ENCODE measurements at regions not wholly inside any gene's neighbourhood (a gene's known extent, or its start where the extent isn't known, plus 50 kb on each side); places are given as distances from the start of the nearest gene placed in this dataset.

DNA sequence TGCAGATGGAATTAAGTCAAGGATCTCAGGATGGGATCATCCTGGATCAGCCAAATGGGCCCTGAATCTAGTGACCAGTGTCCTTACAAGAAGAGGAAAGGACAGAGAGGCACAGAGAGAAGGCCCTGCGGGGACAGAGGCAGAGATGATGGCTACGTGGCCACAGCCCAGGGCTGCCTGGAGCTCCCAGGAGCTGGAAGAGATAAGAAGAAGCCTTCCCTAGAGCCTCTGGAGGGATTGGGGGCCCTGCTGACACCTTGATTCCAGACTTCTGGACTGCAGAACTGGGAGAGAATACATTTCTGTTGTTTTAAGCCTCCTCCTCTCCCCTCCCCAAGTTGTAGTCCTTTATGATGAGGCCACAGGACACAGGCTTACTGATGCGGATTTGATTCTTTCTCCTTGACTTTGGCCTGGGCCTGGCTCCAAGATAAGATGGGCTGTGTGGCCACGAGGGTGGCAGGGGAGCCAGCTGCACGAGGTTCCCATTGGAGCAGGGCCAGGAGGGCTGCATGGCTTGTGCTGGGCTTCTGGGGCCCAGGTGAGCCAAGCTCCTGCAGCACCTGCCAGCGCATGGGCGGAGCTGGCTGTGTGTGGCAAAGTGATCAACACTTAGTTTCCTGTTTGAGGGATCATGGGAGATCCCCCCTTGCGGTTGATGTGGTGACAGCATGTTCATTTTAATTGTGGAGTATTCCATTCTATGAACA, 146.1 kb downstream of the IRF8 start:
- Histone ChIP-seq H3K27ac (no peak overlapping the region), H3K4me3 (no peak overlapping the region), H3K27me3 (no peaks in the 10 kb centered on the region), H3K9me3 (no peaks in the 10 kb centered on the region), H3K4me1 (no peaks in the 10 kb centered on the region), H3K36me3 (no peaks in the 10 kb centered on the region)
- 33% methylated on average over 2 of the region's 8 CpGs for WGBS (ENCODE audit: insufficient coverage, low coverage, low lambda C conversion rate, missing lambda C conversion rate)
- ATAC-seq (no peak), DNase-seq (no peak)
- no peak for TF ChIP-seq POLR2A (IDR thresholded peaks at IDR 0.05)
- TF ChIP-seq CTCF (IDR thresholded peaks at IDR 0.05), result no peak
- intact Hi-C loops (cut with DNase I), result no loop called here

GRCh38 chr16:86045591-86045971, 146.6 kb downstream of the IRF8 start:
- no peak overlapping the region for H3K27ac ChIP-seq
- H3K27me3 ChIP-seq, result no peaks in the 10 kb centered on the region
- no peak for ATAC-seq
- intact Hi-C loops (cut with DNase I), result no loop called here
- H3K36me3 ChIP-seq, result no peaks in the 10 kb centered on the region
- whole genome bisulfite sequencing (ENCODE audit: insufficient coverage, low coverage, low lambda C conversion rate, missing lambda C conversion rate), result 87% methylated on average over 5 of the region's 8 CpGs
- no peak for DNase-seq
- no peak for TF ChIP-seq POLR2A (IDR thresholded peaks at IDR 0.05)
- TF ChIP-seq CTCF (IDR thresholded peaks at IDR 0.05), result no peak
- H3K4me3 ChIP-seq, result no peak overlapping the region
- H3K9me3 ChIP-seq, result no peaks in the 10 kb centered on the region
- H3K4me1 ChIP-seq, result no peaks in the 10 kb centered on the region

- no peak for DNase-seq
- intact Hi-C loops (cut with DNase I), result no loop called here
- no peaks in the 10 kb centered on the region for H3K27me3 ChIP-seq
- H3K4me3 ChIP-seq, result no peak overlapping the region
- no peaks in the 10 kb centered on the region for H3K36me3 ChIP-seq
- TF ChIP-seq CTCF (IDR thresholded peaks at IDR 0.05) (no peak), POLR2A (IDR thresholded peaks at IDR 0.05) (no peak)
- no peaks in the 10 kb centered on the region for H3K4me1 ChIP-seq
- no peak overlapping the region for H3K27ac ChIP-seq
- no peaks in the 10 kb centered on the region for H3K9me3 ChIP-seq
- whole genome bisulfite sequencing (ENCODE audit: insufficient coverage, low coverage, low lambda C conversion rate, missing lambda C conversion rate), result 32% methylated on average over 2 of the region's 6 CpGs
- no peak for ATAC-seq
Measured at GRCh38 chr16:86046026-86046425, 147.1 kb downstream of the IRF8 start.

DNA sequence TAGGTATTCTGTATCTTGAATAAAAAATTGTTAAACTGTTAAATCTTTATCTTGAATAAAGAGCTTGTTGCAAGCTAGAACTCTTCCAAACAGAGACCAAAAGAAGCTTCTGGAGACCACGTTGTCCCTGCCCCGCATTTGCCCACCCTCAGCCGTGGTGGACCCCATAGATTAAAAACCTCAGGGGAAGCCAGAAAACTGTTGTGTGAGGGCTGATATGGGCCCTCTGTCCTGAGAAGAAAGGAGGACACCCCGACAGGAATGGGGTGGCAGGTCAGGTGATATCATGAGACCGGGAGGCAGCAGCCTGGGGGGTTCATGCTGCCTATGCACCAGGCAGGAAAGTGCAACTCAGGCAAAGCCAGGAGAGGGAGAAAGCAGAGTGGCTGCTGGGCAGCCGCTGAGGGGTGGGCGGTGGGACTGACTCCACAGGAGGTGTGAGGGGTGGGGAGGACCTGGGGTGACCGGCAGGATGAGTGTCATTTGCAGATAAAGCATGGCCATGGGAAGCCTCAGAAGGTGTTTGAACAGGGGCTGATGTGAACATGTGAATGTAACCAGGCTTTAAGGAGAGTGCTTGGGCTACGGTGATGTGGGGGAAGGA, 147.8 kb downstream of the IRF8 start:
- intact Hi-C loops (cut with DNase I), result no loop called here
- Histone ChIP-seq H3K36me3 (no peaks in the 10 kb centered on the region), H3K27me3 (no peaks in the 10 kb centered on the region), H3K27ac (no peak overlapping the region), H3K4me1 (no peaks in the 10 kb centered on the region), H3K4me3 (no peak overlapping the region), H3K9me3 (no peaks in the 10 kb centered on the region)
- DNase-seq (no peak), ATAC-seq (no peak)
- TF ChIP-seq CTCF (IDR thresholded peaks at IDR 0.05) (no peak), POLR2A (IDR thresholded peaks at IDR 0.05) (no peak)
- WGBS (ENCODE audit: insufficient coverage, low coverage, low lambda C conversion rate, missing lambda C conversion rate), result 37% methylated on average over 8 of the region's 9 CpGs
